ENCODE measurements at regions not wholly inside any gene's neighbourhood (a gene's known extent, or its start where the extent isn't known, plus 50 kb on each side); places are given as distances from the start of the nearest gene placed in this dataset.

- TF ChIP-seq EZH2 (IDR thresholded peaks at IDR 0.05; ENCODE audit: borderline replicate concordance, low read depth, low read length, severe bottlenecking): no peak
- TF ChIP-seq GATA2 (IDR thresholded peaks at IDR 0.05; ENCODE audit: insufficient read depth, insufficient read length, low read depth, low read length): no peak
- Histone ChIP-seq H3K4me3 (replicated peaks in 1 of 3; ENCODE audit: insufficient read depth in 1 of 3, low read depth in 1 of 3, low read length in 3 of 3) (no peak overlapping the region), H3K27me3 (ENCODE audit: control insufficient read depth in 2 of 2, insufficient read depth in 2 of 2, low read length in 2 of 2) (no peaks in the 10 kb centered on the region), H3K9ac (replicated peaks; ENCODE audit: extremely low read depth, insufficient read depth, low read length) (no peak overlapping the region), H3K27ac (ENCODE audit: insufficient read depth, low read depth, low read length) (no peak overlapping the region), H3K79me2 (ENCODE audit: control insufficient read depth, insufficient read depth, low read length) (no peaks in the 10 kb centered on the region), H3K9me1 (replicated peaks; ENCODE audit: control insufficient read depth, extremely low read depth, insufficient read depth, low read length) (no peaks in the 10 kb centered on the region), H3K36me3 (ENCODE audit: control insufficient read depth in 2 of 2, extremely low read depth in 1 of 2, insufficient read depth in 2 of 2, low read length in 2 of 2) (no peaks in the 10 kb centered on the region), H3K9me3 (replicated peaks; ENCODE audit: control insufficient read depth, insufficient read depth, low read length) (no peaks in the 10 kb centered on the region), H3K4me1 (ENCODE audit: control insufficient read depth, extremely low read depth, insufficient read depth, low read length) (no peaks in the 10 kb centered on the region), H4K20me1 (replicated peaks; ENCODE audit: control insufficient read depth, extremely low read depth, insufficient read depth, low read length) (no peaks in the 10 kb centered on the region), H2AFZ (ENCODE audit: low read depth, low read length) (no peak overlapping the region), H3K4me2 (ENCODE audit: insufficient read depth, low read length) (no peak overlapping the region)
- POLR2A ChIA-PET: no interaction called here
- no peak for DNase-seq (ENCODE audit: low read depth, low spot score)
- no peak for FAIRE-seq
- dilution Hi-C loops (cut with MboI; ENCODE audit: extremely low pct_ligation_motif_present, low sequenced_read_pairs) (no loop called here), intact Hi-C loops (cut with micrococcal nuclease) (no loop called here)
- BruUV-seq (replicated peaks): no TSS peak
- CTCF ChIA-PET: no interaction called here
Observed at GRCh38 chr15:31257286-31257685, 69.3 kb upstream of the KLF13 start.

- H3K79me2 ChIP-seq (ENCODE audit: control insufficient read depth, insufficient read depth, low read length): no peaks in the 10 kb centered on the region
- H2AFZ ChIP-seq (ENCODE audit: low read depth, low read length): no peak overlapping the region
- H3K9me3 ChIP-seq (replicated peaks; ENCODE audit: control insufficient read depth, insufficient read depth, low read length): no peaks in the 10 kb centered on the region
- DNase-seq (ENCODE audit: low read depth, low spot score) (no peak), FAIRE-seq (no peak)
- BruUV-seq (replicated peaks): no TSS peak
- no peak overlapping the region for H3K9ac ChIP-seq (replicated peaks; ENCODE audit: extremely low read depth, insufficient read depth, low read length)
- intact Hi-C loops (cut with micrococcal nuclease): no loop called here
- no peaks in the 10 kb centered on the region for H3K27me3 ChIP-seq (ENCODE audit: control insufficient read depth in 2 of 2, insufficient read depth in 2 of 2, low read length in 2 of 2)
- no peak overlapping the region for H3K4me2 ChIP-seq (ENCODE audit: insufficient read depth, low read length)
- no peaks in the 10 kb centered on the region for H3K36me3 ChIP-seq (ENCODE audit: control insufficient read depth in 2 of 2, extremely low read depth in 1 of 2, insufficient read depth in 2 of 2, low read length in 2 of 2)
- no peak overlapping the region for H3K27ac ChIP-seq (ENCODE audit: insufficient read depth, low read depth, low read length)
- no peaks in the 10 kb centered on the region for H4K20me1 ChIP-seq (replicated peaks; ENCODE audit: control insufficient read depth, extremely low read depth, insufficient read depth, low read length)
- ChIA-PET CTCF (no interaction called here), POLR2A (no interaction called here)
- dilution Hi-C loops (cut with MboI; ENCODE audit: extremely low pct_ligation_motif_present, low sequenced_read_pairs): no loop called here
- no peaks in the 10 kb centered on the region for H3K4me1 ChIP-seq (ENCODE audit: control insufficient read depth, extremely low read depth, insufficient read depth, low read length)
- TF ChIP-seq CTCF (IDR thresholded peaks at IDR 0.05; ENCODE audit: extremely low read depth in 1 of 2, insufficient read depth in 1 of 2, low read depth in 1 of 2, low read length in 2 of 2) (no peak), FOS (IDR thresholded peaks at IDR 0.05; ENCODE audit: borderline replicate concordance, insufficient read depth, low read length) (no peak), MYC (IDR thresholded peaks at IDR 0.05; ENCODE audit: low read depth, low read length) (no peak)
- no peaks in the 10 kb centered on the region for H3K9me1 ChIP-seq (replicated peaks; ENCODE audit: control insufficient read depth, extremely low read depth, insufficient read depth, low read length)
- no peak overlapping the region for H3K4me3 ChIP-seq (replicated peaks in 1 of 3; ENCODE audit: insufficient read depth in 1 of 3, low read depth in 1 of 3, low read length in 3 of 3)
Observed at GRCh38 chr15:31258260-31258659, 68.4 kb upstream of the KLF13 start.
